Ascending aorta (tissue), 2 donors: ENCODE measurements at regions not wholly inside any gene's neighbourhood (a gene's known extent, or its start where the extent isn't known, plus 50 kb on each side); places are given as distances from the start of the nearest gene placed in this dataset.

Experiments
- DNase-seq, 2 donors: peaks; one replicate each; pipeline ENCODE4 v3.0.0-alpha.2; 2019; ENCODE audit warnings: low spot score in 2 of 2
- H3K27ac ChIP-seq, 2 donors: fragments of 200-600 bp; sonication (generic); one replicate each; pipeline ENCODE4 v1.5.1; 2016 to 2017; ENCODE audit warnings: mild to moderate bottlenecking in 1 of 2
- H3K27me3 ChIP-seq: fragments of 200-600 bp; sonication (generic); one replicate; pipeline ENCODE4 v1.5.1; 2017
- H3K36me3 ChIP-seq, 2 donors: fragments of 200-600 bp; sonication (generic); one replicate each; pipeline ENCODE4 v1.5.1; 2016
- H3K4me1 ChIP-seq, 2 donors: fragments of 200-600 bp; sonication (generic); one replicate each; pipeline ENCODE4 v1.5.1; 2016 to 2017; ENCODE audit warnings: mild to moderate bottlenecking in 1 of 2
- H3K4me3 ChIP-seq, 2 donors: fragments of 200-600 bp; sonication (generic); one replicate each; pipeline ENCODE4 v1.5.1; 2016 to 2017; ENCODE audit warnings: mild to moderate bottlenecking in 1 of 2
- H3K9me3 ChIP-seq, 2 donors: fragments of 200-600 bp; sonication (generic); one replicate each; pipeline ENCODE4 v1.5.1; 2016
- CTCF ChIP-seq, 3 experiments: fragments of 200-600 bp in 2 of 3; fragments of 450-650 bp in 1 of 3; sonication (generic) in 2 of 3; IDR thresholded peaks; one replicate each; pipeline ENCODE4 v1.5.1; 2016 to 2019; ENCODE audit warnings: antibody characterized with exemption in 3 of 3, mild to moderate bottlenecking in 1 of 3, moderate library complexity in 1 of 3
- intact Hi-C: fragments of 100-400 bp; cut with DNase I; formaldehyde crosslinking; loops from one replicate; pipeline ENCODE4 v1.15.1; 2023

GRCh38 chr2:205937211-205937610 lies 148.8 kb downstream of the INO80D start:
- Histone ChIP-seq H3K4me3 (no peak overlapping the region), H3K9me3 (no peaks in the 10 kb centered on the region), H3K27ac (no peak overlapping the region), H3K4me1 (no peaks in the 10 kb centered on the region), H3K36me3 (no peaks in the 10 kb centered on the region), H3K27me3 (no peaks in the 10 kb centered on the region)
- intact Hi-C loops = no loop called here
- no peak for TF ChIP-seq CTCF (IDR thresholded peaks at IDR 0.05)
- DNase-seq = no peak

GRCh38 chr2:205936446-205936845 lies 149.5 kb downstream of the INO80D start:
- no peak for TF ChIP-seq CTCF (IDR thresholded peaks at IDR 0.05)
- DNase-seq = no peak
- Histone ChIP-seq H3K27me3 (no peaks in the 10 kb centered on the region), H3K9me3 (no peaks in the 10 kb centered on the region), H3K36me3 (no peaks in the 10 kb centered on the region), H3K27ac (no peak overlapping the region), H3K4me1 (no peaks in the 10 kb centered on the region), H3K4me3 (no peak overlapping the region)
- intact Hi-C loops = no loop called here

GRCh38 chr2:205934443-205934842 lies 151.5 kb downstream of the INO80D start:
- no peaks in the 10 kb centered on the region for H3K36me3 ChIP-seq
- H3K4me3 ChIP-seq = no peak overlapping the region
- no peaks in the 10 kb centered on the region for H3K4me1 ChIP-seq
- TF ChIP-seq CTCF (IDR thresholded peaks at IDR 0.05) = no peak
- no peak overlapping the region for H3K27ac ChIP-seq
- no peaks in the 10 kb centered on the region for H3K27me3 ChIP-seq
- DNase-seq = no peak
- intact Hi-C loops = no loop called here
- H3K9me3 ChIP-seq = no peaks in the 10 kb centered on the region

DNA sequence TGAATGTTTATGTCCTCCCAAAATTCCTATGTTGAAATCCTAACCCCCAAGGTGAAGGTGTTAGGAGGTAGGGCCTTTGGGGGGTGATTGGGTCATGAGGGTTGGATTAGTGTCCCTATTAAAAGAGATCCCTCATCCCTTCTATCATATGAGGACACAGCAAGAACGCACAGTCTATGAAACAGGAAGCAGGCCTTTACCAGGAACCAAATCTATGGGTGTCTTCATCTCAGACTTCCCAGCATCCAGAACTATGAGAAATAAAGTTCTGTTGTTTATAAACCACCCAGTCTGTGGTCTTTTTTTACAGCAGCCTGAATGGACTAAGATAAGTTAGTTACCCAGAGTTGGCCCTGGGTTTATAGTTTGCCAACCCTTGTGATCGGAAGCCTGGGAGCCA lies 153.1 kb downstream of the INO80D start:
- intact Hi-C loops = no loop called here
- H3K36me3 ChIP-seq = no peaks in the 10 kb centered on the region
- H3K27me3 ChIP-seq = no peaks in the 10 kb centered on the region
- TF ChIP-seq CTCF (IDR thresholded peaks at IDR 0.05) = no peak
- no peak overlapping the region for H3K27ac ChIP-seq
- no peak overlapping the region for H3K4me3 ChIP-seq
- DNase-seq = no peak
- H3K9me3 ChIP-seq = no peaks in the 10 kb centered on the region
- no peaks in the 10 kb centered on the region for H3K4me1 ChIP-seq

DNA sequence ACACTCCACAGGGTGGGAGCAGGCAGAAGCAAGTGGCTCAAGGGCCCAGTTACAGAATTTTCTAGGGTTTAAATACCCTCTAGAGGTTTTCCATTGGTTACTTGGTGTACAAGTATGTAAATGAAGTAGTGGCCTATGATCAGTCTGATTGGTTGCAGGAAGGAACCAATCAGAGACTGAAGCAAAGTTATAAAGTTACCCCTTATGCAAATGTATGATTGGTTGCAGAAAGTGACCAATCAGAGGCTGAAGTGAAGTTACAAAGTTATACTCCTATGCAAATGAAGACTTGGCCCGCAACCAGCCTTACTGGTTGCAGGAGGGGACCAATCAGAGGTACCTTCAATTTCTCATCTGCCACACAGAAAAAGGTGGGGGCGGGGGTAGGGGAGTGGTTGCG lies 154.6 kb downstream of the INO80D start:
- TF ChIP-seq CTCF (IDR thresholded peaks at IDR 0.05) = no peak
- Histone ChIP-seq H3K27ac (no peak overlapping the region), H3K4me3 (no peak overlapping the region), H3K9me3 (no peaks in the 10 kb centered on the region), H3K4me1 (no peaks in the 10 kb centered on the region), H3K36me3 (no peaks in the 10 kb centered on the region), H3K27me3 (no peaks in the 10 kb centered on the region)
- DNase-seq = no peak
- intact Hi-C loops = no loop called here

DNA sequence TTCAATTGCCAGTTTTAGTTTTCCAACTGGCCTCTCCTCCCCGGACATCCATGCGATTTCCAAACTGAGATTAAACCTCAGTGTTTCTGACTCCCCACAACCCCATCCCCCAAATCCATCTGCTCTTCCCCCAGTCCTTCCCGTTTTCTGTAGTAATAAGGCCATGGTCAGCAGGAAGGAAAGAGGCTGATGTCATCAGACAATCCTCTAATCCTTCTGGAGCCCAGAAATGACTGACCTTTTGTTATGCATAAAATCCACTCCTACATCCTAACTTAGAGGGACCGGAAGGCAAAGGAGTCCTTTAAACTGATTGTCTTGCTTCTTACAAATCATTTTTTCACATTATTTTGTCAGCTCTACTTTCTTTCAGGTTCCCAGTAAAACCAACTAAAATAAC lies 155.8 kb downstream of the INO80D start:
- Histone ChIP-seq H3K4me1 (peaks cover 0 to 6% of the 10 kb centered on the region in 2 donors), H3K27me3 (no peaks in the 10 kb centered on the region), H3K9me3 (no peaks in the 10 kb centered on the region), H3K36me3 (no peaks in the 10 kb centered on the region), H3K4me3 (no peak overlapping the region), H3K27ac (no peak overlapping the region)
- DNase-seq = no peak
- TF ChIP-seq CTCF (IDR thresholded peaks at IDR 0.05) = no peak
- intact Hi-C loops = no loop called here
